Amniotic epithelial cell (primary cell): ENCODE measurements at regions not wholly inside any gene's neighbourhood (a gene's known extent, or its start where the extent isn't known, plus 50 kb on each side); places are given as distances from the start of the nearest gene placed in this dataset.
"Not testable (repeated sequence)": the region's sequence is repeated elsewhere in the genome, so short reads cannot be mapped to it uniquely, and the experiment has no call there.

Source experiments
- DNase-seq: peaks from one replicate; pipeline ENCODE4 v3.0.0-alpha.2; 2010; ENCODE audit warnings: low read depth

DNA sequence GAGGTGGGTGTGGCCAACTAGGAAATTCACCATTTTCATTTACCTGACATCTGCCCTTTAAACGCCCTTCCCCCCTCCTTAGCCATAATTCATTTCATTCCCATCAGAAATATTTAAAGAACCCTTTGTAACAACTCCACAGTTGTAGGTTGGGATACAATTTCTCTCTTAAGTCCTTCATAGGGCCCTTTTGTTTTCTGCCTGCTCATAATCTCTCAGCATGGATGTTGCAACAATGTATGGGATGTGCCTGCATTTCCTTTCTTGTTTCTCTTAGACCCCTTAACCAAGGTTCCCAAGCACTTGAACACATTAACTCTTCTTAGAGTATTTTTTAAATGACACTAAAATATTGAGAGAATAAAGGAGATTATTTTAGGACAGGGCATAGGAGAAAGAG, 51.7 kb upstream of the MYO10 start:
- DNase-seq: peak; percentile 22

DNA sequence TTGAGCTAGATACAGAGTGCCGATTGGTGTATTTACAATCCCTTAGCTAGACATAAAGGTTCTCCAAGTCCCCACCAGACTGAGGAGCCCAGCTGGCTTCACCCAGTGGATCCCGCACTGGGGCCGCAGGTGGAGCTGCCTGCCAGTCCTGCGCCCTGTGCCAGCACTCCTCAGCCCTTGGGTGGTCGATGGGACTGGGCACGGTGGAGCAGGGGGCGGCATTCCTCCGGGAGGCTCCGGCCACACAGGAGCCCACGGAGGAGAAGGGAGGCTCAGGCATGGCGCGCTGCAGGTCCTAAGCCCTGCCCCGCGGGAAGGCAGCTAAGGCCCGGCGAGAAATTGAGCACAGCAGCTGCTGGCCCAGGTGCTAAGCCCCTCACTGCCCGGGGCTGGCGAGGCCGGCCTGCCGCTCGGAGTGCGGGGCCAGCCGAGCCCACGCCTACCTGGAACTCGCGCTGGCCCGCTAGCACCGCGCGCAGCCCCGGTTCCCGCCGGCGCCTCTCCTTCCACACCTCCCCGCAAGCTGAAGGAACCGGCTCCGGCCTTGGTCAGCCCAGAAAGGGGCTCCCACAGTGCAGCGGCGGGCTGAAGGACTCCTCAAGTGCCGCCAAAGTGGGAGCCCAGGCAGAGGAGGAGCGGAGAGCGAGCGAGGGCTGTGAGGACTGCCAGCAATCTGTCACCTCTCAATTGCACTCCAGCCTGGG, 54.9 kb upstream of the MYO10 start:
- DNase-seq: not testable (repeated sequence)

DNA sequence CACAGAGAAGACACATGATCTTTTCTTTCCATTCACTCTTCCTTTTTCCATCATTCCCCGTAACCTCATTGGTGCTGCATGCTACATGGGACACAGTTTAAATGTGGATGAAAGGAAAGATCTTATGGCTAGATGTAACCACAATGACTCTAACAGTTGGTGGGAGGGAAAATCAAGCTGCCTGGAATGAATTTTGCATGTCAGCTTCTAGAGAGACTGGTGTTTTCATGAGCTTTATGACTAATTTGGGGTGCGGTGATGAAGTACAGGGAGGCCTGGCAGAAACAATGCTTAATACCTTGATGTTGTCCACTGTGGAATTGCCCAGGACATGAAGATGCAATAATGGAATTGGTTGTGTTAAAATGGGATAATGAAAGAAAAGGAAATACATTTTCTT, 55.9 kb upstream of the MYO10 start:
- peak; percentile 36 for DNase-seq

DNA sequence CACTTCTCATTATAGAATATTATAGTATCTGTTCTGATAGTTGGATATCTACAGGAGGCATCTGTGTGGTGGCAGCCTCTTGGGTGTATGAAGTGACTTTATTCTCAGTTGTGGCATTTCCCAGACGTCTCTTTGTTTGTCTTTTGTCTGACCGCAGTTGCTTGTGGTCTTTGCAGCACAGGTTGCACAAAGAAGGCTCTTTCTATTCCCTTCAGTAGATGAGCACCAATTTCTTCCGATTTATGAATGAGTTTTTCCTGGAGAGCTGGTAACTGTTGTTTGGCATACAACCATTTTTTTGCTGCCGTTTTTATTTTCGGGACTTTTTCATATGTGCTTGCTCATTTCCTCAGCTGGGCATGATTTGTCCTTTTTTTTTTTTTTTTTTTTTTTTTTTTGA, 56.4 kb upstream of the MYO10 start:
- DNase-seq: no peak

DNA sequence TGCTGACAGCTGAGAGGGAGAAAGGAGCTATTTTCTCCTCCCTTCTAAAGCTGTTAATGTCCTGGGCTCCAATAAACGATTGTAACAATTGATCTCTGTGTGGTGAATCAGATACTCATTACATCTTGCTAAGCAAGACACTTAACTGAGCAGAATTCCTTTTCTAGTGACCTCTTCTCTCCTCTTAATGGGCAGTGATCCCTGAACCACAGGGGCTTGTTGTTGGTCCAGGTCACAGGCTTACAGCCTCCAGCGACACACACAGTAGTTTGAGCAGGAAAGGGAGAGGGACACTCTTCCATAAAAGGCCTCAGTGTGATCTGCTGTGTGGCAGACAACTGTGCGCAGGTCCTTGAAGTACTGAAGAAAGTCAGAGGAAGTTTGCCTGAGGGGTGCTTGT, 58.5 kb upstream of the MYO10 start:
- no peak for DNase-seq

DNA sequence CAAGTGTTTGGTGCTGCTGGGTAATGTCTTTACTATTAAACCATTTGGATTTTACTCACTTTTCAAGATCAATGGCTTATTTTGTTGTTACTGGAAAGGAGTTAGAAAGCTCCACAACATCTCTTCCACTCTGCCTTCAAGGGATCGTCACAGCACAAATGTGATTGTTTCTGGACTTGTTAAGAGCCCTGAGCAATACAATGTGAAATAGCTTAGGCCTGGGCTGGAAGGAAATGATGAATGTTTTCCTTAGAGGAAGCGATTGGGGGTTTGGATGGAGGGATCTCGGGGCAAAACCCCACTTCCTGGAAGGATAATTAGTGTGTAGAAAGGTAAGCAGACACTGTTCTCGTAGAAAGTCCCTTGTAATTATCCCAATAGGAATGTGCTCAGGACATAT, 59.3 kb upstream of the MYO10 start:
- no peak for DNase-seq

DNA sequence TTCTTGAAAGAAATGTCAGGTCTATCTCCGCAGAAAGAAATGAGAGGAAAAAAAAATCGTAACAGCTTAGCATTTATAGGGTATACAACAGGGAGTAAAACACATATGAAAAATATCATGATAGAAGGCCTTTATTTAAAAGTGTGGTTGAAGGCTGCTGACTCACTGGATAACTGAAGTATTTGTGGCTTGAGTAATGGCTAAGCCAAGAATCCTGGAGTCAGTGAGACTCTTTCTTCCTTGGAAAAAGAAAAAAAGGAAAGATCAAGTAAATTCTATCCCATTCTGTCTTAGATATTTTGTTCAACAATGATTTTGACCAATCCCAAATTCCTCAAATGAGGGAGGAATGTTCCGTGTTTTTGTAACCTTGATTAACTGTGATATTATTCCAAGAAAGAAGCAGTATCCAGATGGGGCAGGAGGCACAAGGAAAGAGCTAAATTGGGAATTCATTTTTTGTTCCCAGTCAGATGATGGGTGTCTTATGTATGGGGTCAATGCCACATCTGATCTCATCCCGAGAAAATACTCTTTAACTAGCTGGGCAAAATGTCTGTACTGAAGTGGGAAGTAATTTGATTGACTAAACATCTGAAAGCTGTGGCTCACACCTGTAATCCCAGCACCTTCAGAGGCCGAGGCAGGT, 64.3 kb upstream of the MYO10 start:
- peak; percentile 95 for DNase-seq

DNA sequence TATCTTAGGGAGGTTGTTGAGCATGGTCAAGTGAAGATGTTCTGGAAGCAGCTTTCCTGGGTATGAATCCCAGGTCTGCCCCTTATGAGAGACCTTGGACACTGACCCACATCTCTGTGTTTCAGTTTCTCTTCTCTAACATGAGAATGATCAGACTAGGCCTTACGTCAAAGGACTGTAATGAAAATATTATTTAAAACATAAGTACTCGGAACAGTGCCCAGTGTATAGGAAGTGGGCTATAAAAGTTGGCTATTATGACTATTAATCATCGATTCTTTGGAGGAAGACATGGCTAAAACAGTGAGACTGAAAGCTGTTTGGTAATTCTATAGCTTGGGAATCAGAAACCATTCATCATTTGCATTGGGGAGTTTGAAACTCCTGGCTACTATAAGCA, 65.3 kb upstream of the MYO10 start:
- no peak for DNase-seq

DNA sequence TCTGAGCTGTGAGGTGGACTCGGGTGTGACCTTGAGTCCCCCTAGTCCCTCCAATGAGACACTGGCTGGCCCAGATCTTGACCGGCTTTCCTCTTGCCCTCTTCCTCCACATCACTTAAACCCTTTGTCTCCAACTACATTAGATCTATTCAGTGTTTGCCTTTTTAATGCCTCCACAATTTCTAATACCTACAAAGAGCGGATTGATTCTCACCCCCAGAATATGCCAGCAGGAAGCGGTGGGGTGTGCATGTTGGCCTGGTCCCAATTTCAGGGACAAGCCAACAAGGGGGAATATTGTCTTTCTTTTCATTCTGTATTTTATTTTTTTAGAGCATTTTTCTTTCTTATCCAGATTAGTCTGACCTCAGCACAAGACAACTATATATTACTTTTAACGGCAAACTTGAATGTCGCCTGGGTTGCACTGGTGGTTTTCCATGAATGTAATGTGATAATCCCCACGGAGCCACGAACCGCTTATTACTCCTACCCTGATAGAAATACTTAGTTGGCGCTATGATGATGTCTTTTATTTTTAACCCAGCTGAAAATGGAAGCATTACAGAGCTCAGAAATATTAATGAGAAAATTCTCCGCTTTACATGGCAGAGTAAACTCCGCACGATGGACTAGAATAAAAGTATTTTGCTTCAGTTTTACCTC, 68.5 kb upstream of the MYO10 start:
- peak; percentile 32 for DNase-seq

DNA sequence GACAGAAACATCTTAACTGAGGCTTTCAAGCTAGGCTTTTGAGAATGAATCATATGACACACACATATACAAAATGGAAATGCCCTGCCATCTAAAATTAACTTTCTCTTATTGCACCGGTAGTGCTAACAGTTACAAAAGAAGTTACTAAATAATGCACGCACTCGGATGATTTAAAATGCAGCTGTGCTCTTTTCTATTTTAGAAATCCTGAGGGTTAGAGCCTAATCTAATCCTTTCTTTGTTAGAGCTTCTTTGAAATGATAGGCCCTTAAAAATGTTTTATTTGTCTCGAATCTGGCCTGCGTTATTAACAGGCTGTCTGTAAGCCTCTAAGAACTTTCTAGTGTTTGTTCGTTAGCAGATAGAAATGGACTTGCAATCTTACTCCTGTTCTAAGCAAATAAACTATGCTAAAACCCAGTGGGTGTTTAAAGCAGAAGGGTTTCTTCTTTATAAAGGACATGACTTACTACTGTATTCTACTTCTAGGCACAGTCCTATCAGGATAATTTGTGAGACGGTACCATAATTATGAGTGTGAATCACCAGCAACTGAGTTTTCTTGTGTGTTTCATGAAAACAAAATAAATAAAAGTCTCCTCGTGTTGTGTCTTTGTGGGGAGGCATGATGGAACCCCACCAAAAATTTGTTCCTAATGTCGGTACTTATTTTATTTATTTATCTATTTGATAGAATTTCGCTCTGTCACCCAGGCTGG, 69.2 kb upstream of the MYO10 start:
- no peak for DNase-seq

DNA sequence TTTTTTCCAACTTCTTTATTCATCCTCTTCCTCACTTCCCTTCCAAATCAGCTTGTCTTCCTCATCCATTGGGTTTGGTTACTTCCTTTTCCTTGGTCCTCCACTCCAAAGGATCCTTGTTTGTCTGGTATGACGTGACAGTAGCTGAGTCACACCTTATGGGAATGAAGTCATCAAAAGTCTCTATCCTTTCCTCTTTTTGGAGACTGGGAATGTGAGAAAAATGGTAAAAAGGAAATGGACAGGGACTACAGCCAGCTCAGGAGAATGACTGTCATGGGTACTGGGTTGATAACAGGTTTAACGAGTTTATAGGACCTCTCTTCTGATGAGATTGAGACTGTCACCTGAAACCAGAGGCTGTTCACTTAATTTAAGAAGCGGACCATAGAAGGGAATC, 76.2 kb upstream of the MYO10 start:
- DNase-seq: no peak

DNA sequence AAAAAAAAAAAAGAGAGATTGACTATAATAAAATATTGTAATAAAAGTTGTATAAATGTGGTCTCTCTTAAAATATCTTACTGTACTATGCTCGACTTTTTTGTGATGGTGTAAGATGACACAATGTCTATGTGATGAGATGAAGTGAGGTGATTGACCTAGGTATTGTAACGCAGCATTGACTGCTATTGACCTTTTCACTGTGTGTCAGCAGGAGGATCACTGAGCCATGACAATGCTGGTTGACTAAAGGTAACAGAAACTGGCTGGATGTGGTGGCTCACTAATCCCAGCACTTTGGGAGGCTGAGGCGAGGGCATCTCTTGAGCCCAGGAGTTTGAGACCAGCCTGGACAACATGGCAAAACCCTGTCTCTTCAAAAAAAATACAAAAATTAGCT, 78.6 kb upstream of the MYO10 start:
- no peak for DNase-seq

DNA sequence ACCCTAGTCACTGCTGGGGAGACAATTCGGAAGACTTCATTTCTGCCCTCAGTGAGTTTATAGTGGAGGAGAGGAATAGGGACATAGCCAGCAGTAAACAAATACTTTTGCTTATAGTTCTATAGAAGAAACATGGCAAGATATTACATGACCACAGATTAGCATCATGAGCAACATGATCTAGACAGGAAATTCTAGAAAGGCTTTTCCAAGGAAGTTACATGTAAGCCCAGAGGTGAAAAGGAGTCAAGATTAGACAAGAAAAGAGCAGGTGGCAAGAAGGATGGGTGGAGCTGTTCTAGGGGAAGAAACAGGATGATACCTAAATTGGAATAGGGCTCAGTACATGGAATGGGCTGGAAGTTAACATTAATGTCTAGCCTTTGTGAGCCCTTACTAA, 82.8 kb upstream of the MYO10 start:
- DNase-seq: no peak

DNA sequence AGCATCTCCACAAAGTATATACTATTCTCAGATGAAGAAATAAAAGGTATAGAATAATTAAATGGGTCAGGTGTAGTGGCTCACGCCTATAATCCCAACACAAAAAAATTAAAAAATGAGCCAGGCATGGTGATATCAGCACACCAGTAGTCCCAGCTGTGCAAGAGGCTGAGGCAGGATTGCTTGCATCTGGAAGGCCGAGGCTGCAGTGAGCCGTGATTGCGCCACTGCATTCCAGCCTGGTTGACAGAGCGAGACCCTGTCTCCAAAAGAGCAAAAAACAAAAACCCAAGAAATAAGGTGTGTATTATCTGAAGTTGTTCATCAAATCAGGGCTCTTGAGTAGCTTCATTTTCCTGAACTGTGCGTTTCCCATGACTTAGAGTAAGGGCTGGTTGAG, 83.2 kb upstream of the MYO10 start:
- DNase-seq: peak; percentile 57

DNA sequence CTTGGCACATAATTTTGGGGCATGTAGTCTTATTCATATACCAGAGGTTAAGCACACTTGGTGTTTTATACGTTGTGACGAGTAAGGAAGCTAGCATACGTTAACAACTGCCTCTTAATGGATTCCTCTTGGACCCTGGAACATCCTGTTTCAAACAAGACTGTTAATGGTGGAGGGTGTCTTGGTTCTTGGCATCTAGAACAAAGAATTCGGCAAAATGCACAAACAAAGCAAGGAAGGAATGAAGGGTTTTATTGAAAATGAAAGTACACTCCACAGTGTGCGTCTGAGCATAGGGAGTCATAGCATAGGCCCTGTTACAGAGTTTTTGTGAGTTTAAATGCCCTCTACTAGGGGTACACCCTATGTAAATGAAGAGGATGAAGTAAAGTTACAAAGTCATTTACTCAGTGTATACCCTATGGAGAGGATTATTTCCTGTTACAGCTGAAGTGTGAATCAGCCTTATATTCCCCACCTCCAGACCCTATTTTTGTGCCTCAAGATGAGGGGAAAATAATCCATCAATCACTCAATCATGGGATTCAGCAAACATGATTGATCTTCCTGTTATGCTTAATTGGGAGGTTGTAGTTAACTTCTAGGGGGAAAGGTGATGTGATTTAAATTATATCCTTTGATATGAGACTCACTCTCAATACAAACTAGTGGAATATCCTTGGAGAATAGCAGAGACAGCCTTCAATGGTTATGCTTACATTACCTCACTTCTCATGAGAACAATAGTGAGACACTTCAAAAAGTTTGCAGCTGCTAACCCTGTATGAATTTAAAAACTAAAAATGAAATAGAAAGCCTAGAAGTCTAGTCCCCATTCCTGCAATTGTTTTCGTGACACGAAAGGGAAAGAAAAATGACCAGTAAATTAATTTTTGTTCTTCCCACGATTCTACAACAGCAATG, 84.9 kb upstream of the MYO10 start:
- no peak for DNase-seq

DNA sequence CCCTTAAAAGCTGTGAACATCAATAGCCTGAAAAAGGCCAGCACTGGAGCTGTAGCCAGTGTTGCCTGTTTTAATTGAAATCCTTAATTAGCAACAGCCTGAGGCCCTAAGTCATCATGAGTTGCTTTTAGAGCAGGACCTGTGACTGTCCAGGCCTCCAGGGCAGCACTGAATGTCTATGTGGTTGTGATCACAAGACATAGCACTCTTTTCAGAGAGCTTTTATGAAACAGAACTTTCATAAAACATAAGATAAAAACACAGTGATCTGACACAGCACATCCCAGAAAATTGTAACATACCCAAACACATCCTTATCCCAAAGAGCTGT, 85.5 kb upstream of the MYO10 start:
- DNase-seq: no peak

DNA sequence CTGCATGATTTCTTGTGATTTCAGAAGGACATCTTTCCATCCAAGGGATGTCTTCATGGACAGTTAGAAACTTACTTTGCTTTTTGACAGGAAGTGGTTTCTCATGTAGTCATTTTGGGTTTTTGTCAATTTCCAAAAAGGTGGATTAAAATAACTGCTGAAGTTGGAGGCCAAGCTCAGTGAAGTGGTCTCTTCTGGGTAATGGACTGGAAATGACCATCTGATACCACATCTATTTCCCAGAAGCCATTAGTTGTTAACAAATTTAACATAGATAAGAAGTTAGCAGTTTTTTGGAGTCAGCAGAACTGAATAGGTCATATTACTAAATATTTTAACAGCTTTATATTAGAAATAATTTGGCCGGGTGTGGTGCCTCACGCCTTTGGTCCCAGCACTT, 86.2 kb upstream of the MYO10 start:
- DNase-seq: no peak

DNA sequence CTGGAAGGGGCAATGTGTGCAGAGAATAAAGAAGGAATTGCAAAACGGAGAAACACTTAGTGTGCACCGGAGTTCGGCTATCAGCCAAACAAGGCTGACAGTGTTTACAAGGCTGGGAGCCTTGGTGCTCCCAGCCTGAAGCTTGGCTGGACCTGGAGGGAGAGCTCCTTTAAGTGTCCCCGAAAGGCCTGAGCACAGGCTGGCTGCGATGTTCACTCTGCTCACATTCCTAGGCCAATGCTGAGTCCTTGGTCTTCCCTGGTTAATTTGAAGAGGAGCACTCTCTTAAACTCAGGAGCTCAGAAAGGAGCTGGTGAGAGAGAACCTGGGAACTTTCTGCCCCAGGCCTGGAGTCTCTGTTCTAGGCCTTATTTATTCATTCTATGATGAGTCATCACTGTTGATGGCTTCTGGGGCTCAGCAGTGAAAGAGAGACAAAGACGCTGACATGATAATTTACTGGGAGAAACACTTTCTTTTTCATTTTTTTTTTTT, 88.6 kb upstream of the MYO10 start:
- peak; percentile 61 for DNase-seq

DNA sequence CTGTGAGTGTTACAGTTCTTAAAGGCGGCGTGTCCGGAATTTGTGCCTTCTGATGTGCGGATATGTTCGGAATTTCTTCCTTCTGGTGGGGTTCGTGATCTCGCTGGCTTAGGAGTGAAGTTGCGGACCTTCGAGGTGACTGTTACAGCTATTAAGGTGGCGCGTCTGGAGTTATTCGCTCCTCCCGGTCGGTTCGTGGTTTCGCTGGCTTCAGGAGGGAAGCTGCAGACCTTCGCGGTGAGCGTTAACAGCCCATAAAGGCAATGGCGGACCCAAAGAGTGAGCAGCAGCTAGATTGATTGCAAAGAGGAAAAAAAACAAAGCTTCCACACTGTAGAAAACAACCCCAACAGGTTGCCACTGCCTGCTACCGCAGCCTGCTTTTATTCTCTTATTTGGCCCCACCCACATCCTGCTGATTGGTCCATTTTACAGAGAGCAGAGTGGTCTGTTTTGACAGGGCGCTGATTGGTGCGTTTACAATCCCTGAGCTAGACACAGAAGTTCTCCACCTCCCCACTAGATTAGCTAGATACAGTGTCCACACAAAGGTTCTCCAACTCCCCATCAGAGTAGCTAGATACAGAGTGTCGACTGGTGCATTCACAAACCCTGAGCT, 95.7 kb upstream of the MYO10 start:
- not testable (repeated sequence) for DNase-seq

DNA sequence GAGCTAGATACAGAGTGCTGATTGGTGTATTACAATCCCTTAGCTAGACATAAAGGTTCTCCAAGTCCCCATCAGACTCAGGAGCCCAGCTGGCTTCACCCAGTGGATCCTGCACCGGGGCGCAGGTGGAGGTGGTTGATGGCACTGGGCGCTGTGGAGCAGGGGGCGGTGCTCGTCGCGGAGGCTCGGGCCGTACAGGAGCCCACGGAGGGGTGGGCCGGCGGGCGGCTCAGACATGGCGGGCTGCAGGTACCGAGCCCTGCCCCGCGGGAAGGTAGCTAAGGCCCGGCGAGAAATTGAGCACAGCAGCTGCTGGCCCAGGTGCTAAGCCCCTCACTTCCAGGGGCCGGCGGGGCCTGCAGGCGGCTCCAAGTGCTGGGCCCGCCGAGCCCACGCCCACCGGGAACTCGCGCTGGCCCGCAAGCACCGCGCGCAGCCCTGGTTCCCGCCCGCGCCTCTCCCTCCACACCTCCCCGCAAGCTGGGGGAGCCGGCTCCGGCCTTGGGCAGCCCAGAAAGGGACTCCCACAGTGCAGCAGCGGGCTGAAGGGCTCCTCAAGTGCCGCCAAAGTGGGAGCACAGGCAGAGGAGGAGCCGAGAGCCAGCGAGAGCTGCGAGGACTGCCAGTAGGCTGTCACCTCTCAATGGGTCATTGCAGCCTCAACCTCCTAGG, 96.4 kb upstream of the MYO10 start:
- DNase-seq: not testable (repeated sequence)

DNA sequence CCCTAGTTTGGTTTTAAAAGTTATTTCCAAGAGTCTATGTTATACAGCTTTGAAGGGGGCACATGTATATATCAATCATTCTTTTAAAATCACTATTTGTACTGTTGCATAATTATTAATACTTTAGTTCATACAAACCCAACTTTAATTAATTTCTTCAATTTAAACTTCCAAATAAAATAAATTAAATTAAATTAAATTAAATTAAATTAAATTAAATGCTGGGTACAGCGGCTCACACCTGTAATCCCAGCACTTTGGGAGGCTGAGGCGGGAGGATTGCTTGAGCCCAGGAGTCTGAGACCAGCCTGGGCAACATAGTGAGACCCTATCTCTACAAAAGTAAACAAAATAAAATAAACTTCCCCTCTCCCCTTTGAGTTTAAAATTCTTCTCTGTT, 98.9 kb upstream of the MYO10 start:
- DNase-seq: not testable (repeated sequence)
